ENCODE measurements at regions not wholly inside any gene's neighbourhood (a gene's known extent, or its start where the extent isn't known, plus 50 kb on each side); places are given as distances from the start of the nearest gene placed in this dataset.
"Not testable (repeated sequence)": the region's sequence is repeated elsewhere in the genome, so short reads cannot be mapped to it uniquely, and the experiment has no call there.

DNA sequence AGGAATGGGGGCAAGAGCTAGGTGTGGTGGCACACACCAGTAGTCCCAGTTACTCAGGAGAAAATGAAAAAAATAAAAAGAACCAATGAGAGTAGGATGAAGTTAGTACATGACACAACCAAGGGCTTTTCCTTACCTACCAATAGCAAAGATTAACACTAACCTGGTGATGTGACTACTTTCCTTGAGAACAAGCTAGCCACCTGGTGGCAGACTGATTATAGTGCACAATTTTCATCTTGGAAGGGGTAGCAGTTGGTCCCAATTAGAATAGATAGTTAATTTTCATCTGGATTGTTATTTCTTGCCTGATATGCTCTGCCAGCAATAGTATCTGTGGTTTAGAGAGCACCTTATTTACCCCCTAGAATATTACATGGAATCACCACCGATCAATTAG lies 1216.8 kb upstream of the PABPC4L start:
- TF ChIP-seq, protein P1, sequence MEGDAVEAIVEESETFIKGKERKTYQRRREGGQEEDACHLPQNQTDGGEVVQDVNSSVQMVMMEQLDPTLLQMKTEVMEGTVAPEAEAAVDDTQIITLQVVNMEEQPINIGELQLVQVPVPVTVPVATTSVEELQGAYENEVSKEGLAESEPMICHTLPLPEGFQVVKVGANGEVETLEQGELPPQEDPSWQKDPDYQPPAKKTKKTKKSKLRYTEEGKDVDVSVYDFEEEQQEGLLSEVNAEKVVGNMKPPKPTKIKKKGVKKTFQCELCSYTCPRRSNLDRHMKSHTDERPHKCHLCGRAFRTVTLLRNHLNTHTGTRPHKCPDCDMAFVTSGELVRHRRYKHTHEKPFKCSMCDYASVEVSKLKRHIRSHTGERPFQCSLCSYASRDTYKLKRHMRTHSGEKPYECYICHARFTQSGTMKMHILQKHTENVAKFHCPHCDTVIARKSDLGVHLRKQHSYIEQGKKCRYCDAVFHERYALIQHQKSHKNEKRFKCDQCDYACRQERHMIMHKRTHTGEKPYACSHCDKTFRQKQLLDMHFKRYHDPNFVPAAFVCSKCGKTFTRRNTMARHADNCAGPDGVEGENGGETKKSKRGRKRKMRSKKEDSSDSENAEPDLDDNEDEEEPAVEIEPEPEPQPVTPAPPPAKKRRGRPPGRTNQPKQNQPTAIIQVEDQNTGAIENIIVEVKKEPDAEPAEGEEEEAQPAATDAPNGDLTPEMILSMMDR (IDR thresholded peaks at IDR 0.05; ENCODE audit: low read depth, low read length): peak; percentile 66
- H3K27me3 ChIP-seq (ENCODE audit: control insufficient read depth, insufficient read depth, low read length): no peaks in the 10 kb centered on the region
- H3K27ac ChIP-seq (ENCODE audit: low read depth, low read length): no peak overlapping the region
- DNase-seq (ENCODE audit: low read depth, low spot score): no peak
- no peak overlapping the region for H3K4me3 ChIP-seq (ENCODE audit: low read depth, low read length)
- no peaks in the 10 kb centered on the region for H3K9me3 ChIP-seq (ENCODE audit: control insufficient read depth, insufficient read depth, low read length)
- ChIA-PET CTCF (no interaction called here), POLR2A (no interaction called here)

DNA sequence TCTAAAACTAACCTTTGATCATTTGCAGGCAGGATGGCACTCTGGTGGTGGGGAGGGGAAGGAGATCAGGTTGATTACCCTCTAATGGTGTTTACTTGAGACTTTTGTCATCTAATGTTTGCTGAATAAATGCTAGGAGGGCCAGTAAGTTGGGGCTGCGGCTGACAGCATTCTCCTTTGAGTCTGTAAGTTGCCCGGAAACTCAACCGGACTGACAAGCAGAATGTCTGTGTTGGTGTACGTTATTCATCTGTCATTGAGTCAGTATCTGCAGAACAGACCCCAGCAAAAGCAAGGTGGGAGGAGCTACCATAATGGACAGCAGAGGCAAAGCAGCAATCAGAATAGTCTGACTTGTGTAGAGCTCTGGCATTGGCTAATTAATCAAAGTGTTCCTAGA lies 1210.6 kb upstream of the PABPC4L start:
- Histone ChIP-seq H3K27me3 (ENCODE audit: control insufficient read depth, insufficient read depth, low read length) (no peaks in the 10 kb centered on the region), H3K4me3 (ENCODE audit: low read depth, low read length) (no peak overlapping the region), H3K9me3 (ENCODE audit: control insufficient read depth, insufficient read depth, low read length) (peaks cover 4% of the 10 kb centered on the region; the same call in 1 of the 2 replicates), H3K27ac (ENCODE audit: low read depth, low read length) (no peak overlapping the region)
- DNase-seq (ENCODE audit: low read depth, low spot score): no peak
- TF ChIP-seq, protein P1 (IDR thresholded peaks at IDR 0.05; ENCODE audit: low read depth, low read length): no peak
- ChIA-PET CTCF (no interaction called here), POLR2A (no interaction called here)

DNA sequence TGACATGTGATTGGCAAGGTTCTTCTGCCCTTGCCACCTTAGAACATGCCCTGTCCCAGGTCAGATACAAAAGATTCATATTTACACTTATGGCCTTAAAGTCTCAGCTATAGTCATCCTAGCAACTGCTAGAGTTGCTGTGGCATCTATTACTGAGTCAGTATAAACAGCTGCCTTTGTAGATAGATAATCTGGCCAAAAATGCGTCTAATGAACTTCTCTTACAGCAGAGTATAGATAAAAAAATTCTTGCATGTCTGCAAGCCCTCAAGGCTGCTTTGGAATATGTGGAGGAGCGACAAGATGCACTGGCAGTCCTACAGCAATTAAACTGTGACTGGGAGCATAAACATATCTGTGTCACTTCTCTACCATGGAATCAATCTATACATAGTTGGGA lies 1209.7 kb upstream of the PABPC4L start:
- DNase-seq (ENCODE audit: low read depth, low spot score): no peak
- TF ChIP-seq, protein P1 (IDR thresholded peaks at IDR 0.05; ENCODE audit: low read depth, low read length): no peak
- CTCF ChIA-PET: no interaction called here

DNA sequence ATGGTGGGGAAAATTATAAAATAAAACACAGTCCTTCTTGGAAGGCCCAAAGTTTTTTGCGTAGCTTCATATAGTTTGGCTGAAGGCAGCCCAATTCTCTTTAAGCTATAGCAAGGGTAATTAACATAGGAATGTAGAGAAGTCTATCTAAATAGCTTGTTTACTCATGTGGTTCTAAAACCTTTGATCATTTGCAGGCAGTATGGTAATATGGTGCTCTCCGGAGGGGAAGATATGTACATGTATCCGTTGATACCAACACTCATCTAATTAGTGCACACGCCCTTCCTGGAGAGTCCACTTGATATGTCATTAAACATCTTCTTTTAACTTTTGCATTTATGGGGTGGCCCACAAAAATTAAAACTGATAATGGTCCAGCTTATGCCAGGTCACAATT lies 1207.7 kb upstream of the PABPC4L start:
- POLR2A ChIA-PET; H3K27ac ChIP-seq (ENCODE audit: low read depth, low read length); H3K4me3 ChIP-seq (ENCODE audit: low read depth, low read length); DNase-seq (ENCODE audit: low read depth, low spot score); H3K27me3 ChIP-seq (ENCODE audit: control insufficient read depth, insufficient read depth, low read length): not testable (repeated sequence)
- peaks cover 11% of the 10 kb centered on the region for H3K9me3 ChIP-seq (ENCODE audit: control insufficient read depth, insufficient read depth, low read length)
- CTCF ChIA-PET: interaction anchor here (0.6 kb wide), 1 partner anchor 11 kb away, joined by 3 read pairs; no protein-coding TSS in a partner anchor

More for the DNA sequence above, 1209.7 kb upstream of the PABPC4L start:
- H3K9me3 ChIP-seq (ENCODE audit: control insufficient read depth, insufficient read depth, low read length): peaks cover 10% of the 10 kb centered on the region
- no peak overlapping the region for H3K4me3 ChIP-seq (ENCODE audit: low read depth, low read length)
- POLR2A ChIA-PET: no interaction called here
- no peaks in the 10 kb centered on the region for H3K27me3 ChIP-seq (ENCODE audit: control insufficient read depth, insufficient read depth, low read length)
- H3K27ac ChIP-seq (ENCODE audit: low read depth, low read length): no peak overlapping the region

DNA sequence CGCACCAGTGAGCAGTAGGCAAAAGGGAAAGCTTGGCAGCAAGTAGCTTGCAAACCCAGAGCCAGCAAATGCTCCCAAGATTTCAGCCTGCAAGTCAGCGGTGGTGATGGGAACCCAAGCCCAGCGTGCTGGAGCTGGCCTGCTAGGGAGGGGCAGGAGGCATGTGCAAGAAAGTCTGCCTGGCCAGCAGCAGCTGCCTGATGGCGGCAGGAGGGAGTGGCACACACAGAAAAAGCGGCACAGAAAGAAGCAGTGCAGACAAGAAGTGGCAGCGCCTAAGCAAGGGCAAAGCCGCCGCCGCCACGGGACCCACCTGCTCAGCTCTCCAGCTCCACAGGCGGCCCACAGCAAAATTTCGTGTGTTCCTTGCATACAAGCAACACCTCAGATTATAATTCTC lies 1206.5 kb upstream of the PABPC4L start:
- Histone ChIP-seq H3K4me3 (ENCODE audit: low read depth, low read length) (no peak overlapping the region), H3K9me3 (ENCODE audit: control insufficient read depth, insufficient read depth, low read length) (peaks cover 11% of the 10 kb centered on the region), H3K27ac (ENCODE audit: low read depth, low read length) (no peak overlapping the region), H3K27me3 (ENCODE audit: control insufficient read depth, insufficient read depth, low read length) (no peaks in the 10 kb centered on the region)
- POLR2A ChIA-PET: no interaction called here
- TF ChIP-seq, protein P1 (IDR thresholded peaks at IDR 0.05; ENCODE audit: low read depth, low read length): no peak
- no peak for DNase-seq (ENCODE audit: low read depth, low spot score)
- CTCF ChIA-PET: no interaction called here

DNA sequence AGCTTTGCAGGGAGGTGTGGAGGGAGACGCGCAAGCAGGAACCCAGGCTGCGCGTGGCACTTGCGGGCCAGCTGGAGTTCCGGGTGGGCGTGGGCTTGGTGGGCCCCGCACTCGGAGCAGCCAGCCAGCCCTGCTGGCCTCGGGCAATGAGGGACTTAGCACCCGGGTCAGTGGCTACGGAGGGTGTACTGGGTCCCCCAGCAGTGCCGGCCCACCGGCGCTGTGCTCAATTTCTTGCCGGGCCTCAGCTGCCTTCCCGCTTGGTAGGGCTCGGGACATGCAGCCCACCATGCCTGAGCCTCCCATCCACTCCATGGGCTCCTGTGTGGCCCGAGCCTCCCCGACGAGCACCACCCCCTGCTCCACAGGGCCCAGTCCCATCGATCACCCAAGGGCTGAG lies 1205.0 kb upstream of the PABPC4L start:
- DNase-seq (ENCODE audit: low read depth, low spot score); POLR2A ChIA-PET; H3K27ac ChIP-seq (ENCODE audit: low read depth, low read length); CTCF ChIA-PET; H3K4me3 ChIP-seq (ENCODE audit: low read depth, low read length); H3K27me3 ChIP-seq (ENCODE audit: control insufficient read depth, insufficient read depth, low read length): not testable (repeated sequence)
- peaks cover 11% of the 10 kb centered on the region for H3K9me3 ChIP-seq (ENCODE audit: control insufficient read depth, insufficient read depth, low read length)
